Sigmoid colon (tissue), 6 donors: ENCODE measurements at regions not wholly inside any gene's neighbourhood (a gene's known extent, or its start where the extent isn't known, plus 50 kb on each side); places are given as distances from the start of the nearest gene placed in this dataset.

ENCODE experiments used
- DNase-seq: peaks from one replicate; pipeline ENCODE4 v3.0.0-alpha.2; 2019
- H3K27ac ChIP-seq, 4 donors: fragments of 200-600 bp; sonication (generic); one replicate each; pipeline ENCODE4 v1.5.1; 2016 to 2019; ENCODE audit warnings: mild to moderate bottlenecking in 1 of 4
- H3K27me3 ChIP-seq, 3 donors: fragments of 200-600 bp; sonication (generic); one replicate each; pipeline ENCODE4 v1.5.1; 2019; ENCODE audit warnings: mild to moderate bottlenecking in 1 of 3
- H3K36me3 ChIP-seq, 4 donors: fragments of 200-600 bp; sonication (generic); one replicate each; pipeline ENCODE4 v1.5.1; 2016 to 2019
- H3K4me1 ChIP-seq, 4 donors: fragments of 200-600 bp; sonication (generic); one replicate each; pipeline ENCODE4 v1.5.1; 2017 to 2019
- H3K4me3 ChIP-seq, 4 donors: fragments of 200-600 bp; sonication (generic); one replicate each; pipeline ENCODE4 v1.5.1; 2017 to 2019; ENCODE audit warnings: mild to moderate bottlenecking in 2 of 4, moderate library complexity in 1 of 4
- H3K9me3 ChIP-seq, 4 donors: fragments of 200-600 bp in 3 of 4; sonication (generic) in 3 of 4; one replicate each; pipeline versions ENCODE4 v1.5.1 to v1.6.1; 2013 to 2019
- CTCF ChIP-seq, 4 experiments: fragments of 450-650 bp in 3 of 4; fragments of 200-600 bp in 1 of 4; IDR thresholded peaks; one replicate each; pipeline ENCODE4 v1.5.1; 2016 to 2019; ENCODE audit warnings: antibody characterized with exemption in 4 of 4, mild to moderate bottlenecking in 3 of 4, moderate library complexity in 2 of 4
- EP300 ChIP-seq, 4 donors: sonication (generic); formaldehyde crosslinking; IDR thresholded peaks; one replicate each; pipeline ENCODE4 v1.6.1; 2017; ENCODE audit warnings: antibody characterized with exemption in 4 of 4
- POLR2A ChIP-seq, 2 donors: fragments of 450-650 bp; IDR thresholded peaks; one replicate each; pipeline ENCODE4 v1.6.1; 2016; ENCODE audit warnings: antibody characterized with exemption in 2 of 2, mild to moderate bottlenecking in 2 of 2, moderate library complexity in 2 of 2
- POLR2AphosphoS5 ChIP-seq, 4 donors: sonication (generic); formaldehyde crosslinking; IDR thresholded peaks; one replicate each; pipeline ENCODE4 v1.6.1; 2017; ENCODE audit warnings: antibody characterized with exemption in 4 of 4
- WGBS, 2 donors: extraction: QIAGEN DNeasy Blood & Tissue Kit; methylation state at CpG; one replicate each; pipeline ENCODE4 v1.1.7; 2013; 5-methylcytosine and 5-hydroxymethylcytosine counted together
- intact Hi-C: fragments of 100-400 bp; cut with DNase I; formaldehyde crosslinking; loops from one replicate; pipeline ENCODE4 v1.15.1; 2023
- donor health status: healthy with polysubstance abuse.
- donor health status: healthy.

GRCh38 chr7:27299861-27300260 is 57.3 kb downstream of the EVX1 start:
- no peak for DNase-seq
- H3K9me3 ChIP-seq, result no peaks in the 10 kb centered on the region
- no peaks in the 10 kb centered on the region for H3K36me3 ChIP-seq
- no peaks in the 10 kb centered on the region for H3K4me1 ChIP-seq
- H3K27me3 ChIP-seq, result no peaks in the 10 kb centered on the region
- WGBS, 2 donors, result 92 to 95% methylated on average over 3 of the region's 3 CpGs
- intact Hi-C loops, result no loop called here
- TF ChIP-seq CTCF (IDR thresholded peaks at IDR 0.05), result no peak
- no peak overlapping the region for H3K27ac ChIP-seq
- H3K4me3 ChIP-seq, result no peak overlapping the region

GRCh38 chr7:27300421-27300820 is 57.8 kb downstream of the EVX1 start:
- DNase-seq, result no peak
- no peak overlapping the region for H3K4me3 ChIP-seq
- no peak overlapping the region for H3K27ac ChIP-seq
- H3K4me1 ChIP-seq, result no peaks in the 10 kb centered on the region
- 78 to 85% methylated on average over 3 of the region's 3 CpGs for WGBS, 2 donors
- intact Hi-C loops, result no loop called here
- TF ChIP-seq POLR2A (IDR thresholded peaks at IDR 0.05) (no peak), EP300 (IDR thresholded peaks at IDR 0.05) (no peak), CTCF (IDR thresholded peaks at IDR 0.05) (no peak), POLR2AphosphoS5 (IDR thresholded peaks at IDR 0.05) (no peak)
- no peaks in the 10 kb centered on the region for H3K36me3 ChIP-seq
- no peaks in the 10 kb centered on the region for H3K9me3 ChIP-seq
- no peaks in the 10 kb centered on the region for H3K27me3 ChIP-seq

- intact Hi-C loops, result no loop called here
- DNase-seq, result no peak
- Histone ChIP-seq H3K27ac (no peak overlapping the region), H3K4me1 (no peaks in the 10 kb centered on the region), H3K9me3 (no peaks in the 10 kb centered on the region), H3K27me3 (no peaks in the 10 kb centered on the region), H3K36me3 (no peaks in the 10 kb centered on the region), H3K4me3 (no peak overlapping the region)
- TF ChIP-seq POLR2A (IDR thresholded peaks at IDR 0.05) (no peak), POLR2AphosphoS5 (IDR thresholded peaks at IDR 0.05) (no peak), CTCF (IDR thresholded peaks at IDR 0.05) (no peak), EP300 (IDR thresholded peaks at IDR 0.05) (no peak)
- WGBS, 2 donors, result 88% methylated on average over 2 of the region's 2 CpGs
These were observed 60.0 kb downstream of the EVX1 start for GRCh38 chr7:27302590-27302989.

GRCh38 chr7:27303026-27303425 is 60.4 kb downstream of the EVX1 start:
- Histone ChIP-seq H3K36me3 (no peaks in the 10 kb centered on the region), H3K4me1 (no peaks in the 10 kb centered on the region), H3K9me3 (no peaks in the 10 kb centered on the region), H3K4me3 (no peak overlapping the region), H3K27me3 (no peaks in the 10 kb centered on the region), H3K27ac (no peak overlapping the region)
- no peak for DNase-seq
- intact Hi-C loops, result no loop called here
- no peak for TF ChIP-seq POLR2AphosphoS5 (IDR thresholded peaks at IDR 0.05)
- TF ChIP-seq POLR2A (IDR thresholded peaks at IDR 0.05), result no peak
- no peak for TF ChIP-seq EP300 (IDR thresholded peaks at IDR 0.05)
- TF ChIP-seq CTCF (IDR thresholded peaks at IDR 0.05), result no peak
- 73 to 87% methylated on average over 5 of the region's 5 CpGs for WGBS, 2 donors

- no peak overlapping the region for H3K4me3 ChIP-seq
- H3K9me3 ChIP-seq, result no peaks in the 10 kb centered on the region
- H3K4me1 ChIP-seq, result no peaks in the 10 kb centered on the region
- intact Hi-C loops, result no loop called here
- no peak overlapping the region for H3K27ac ChIP-seq
- WGBS, 2 donors, result 92 to 94% methylated on average over 6 of the region's 6 CpGs
- no peaks in the 10 kb centered on the region for H3K36me3 ChIP-seq
- TF ChIP-seq CTCF (IDR thresholded peaks at IDR 0.05), result no peak
- no peak for TF ChIP-seq POLR2AphosphoS5 (IDR thresholded peaks at IDR 0.05)
- no peak for TF ChIP-seq POLR2A (IDR thresholded peaks at IDR 0.05)
- TF ChIP-seq EP300 (IDR thresholded peaks at IDR 0.05), result no peak
- DNase-seq, result no peak
- H3K27me3 ChIP-seq, result no peaks in the 10 kb centered on the region
These were observed 63.3 kb downstream of the EVX1 start for GRCh38 chr7:27305854-27306253.
